Prostate gland (tissue), 2 donors: ENCODE measurements at regions not wholly inside any gene's neighbourhood (a gene's known extent, or its start where the extent isn't known, plus 50 kb on each side); places are given as distances from the start of the nearest gene placed in this dataset.

ENCODE experiments used
- POLR2A ChIP-seq: fragments of 450-650 bp; IDR thresholded peaks from one replicate; pipeline ENCODE4 v1.6.1; 2016; ENCODE audit warnings: antibody characterized with exemption, mild to moderate bottlenecking
- TF ChIP-seq, protein P1 (sequence below), 4 experiments: fragments of 200-600 bp in 2 of 4; fragments of 450-650 bp in 2 of 4; sonication (generic) in 2 of 4; IDR thresholded peaks; 1 replicate in 3 of 4; 2 replicates in 1 of 4; pipeline ENCODE4 v1.5.1; 2016 to 2019; ENCODE audit warnings: antibody characterized with exemption in 4 of 4, mild to moderate bottlenecking in 2 of 4, moderate library complexity in 2 of 4

DNA sequence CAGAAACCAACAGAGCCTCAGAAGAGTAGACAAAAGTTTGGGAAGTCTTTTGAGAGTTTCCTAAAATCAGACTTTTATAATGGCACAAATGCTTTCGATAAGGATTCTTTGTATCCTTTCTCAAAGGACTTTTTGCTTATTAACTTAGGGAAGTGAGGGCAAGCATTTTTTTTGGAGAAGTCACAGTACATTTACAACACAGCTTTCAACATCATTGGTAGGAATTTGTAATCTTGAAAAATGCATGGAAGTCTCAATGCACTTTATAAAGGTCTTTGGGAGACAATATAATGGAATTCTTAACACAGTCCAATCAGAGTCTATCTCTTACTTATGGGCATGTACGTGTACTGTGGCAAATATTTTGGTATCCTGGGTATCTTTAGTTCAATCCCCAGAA lies 325.8 kb upstream of the NR5A2 start:
- TF ChIP-seq POLR2A: no peak
- TF ChIP-seq, protein P1, sequence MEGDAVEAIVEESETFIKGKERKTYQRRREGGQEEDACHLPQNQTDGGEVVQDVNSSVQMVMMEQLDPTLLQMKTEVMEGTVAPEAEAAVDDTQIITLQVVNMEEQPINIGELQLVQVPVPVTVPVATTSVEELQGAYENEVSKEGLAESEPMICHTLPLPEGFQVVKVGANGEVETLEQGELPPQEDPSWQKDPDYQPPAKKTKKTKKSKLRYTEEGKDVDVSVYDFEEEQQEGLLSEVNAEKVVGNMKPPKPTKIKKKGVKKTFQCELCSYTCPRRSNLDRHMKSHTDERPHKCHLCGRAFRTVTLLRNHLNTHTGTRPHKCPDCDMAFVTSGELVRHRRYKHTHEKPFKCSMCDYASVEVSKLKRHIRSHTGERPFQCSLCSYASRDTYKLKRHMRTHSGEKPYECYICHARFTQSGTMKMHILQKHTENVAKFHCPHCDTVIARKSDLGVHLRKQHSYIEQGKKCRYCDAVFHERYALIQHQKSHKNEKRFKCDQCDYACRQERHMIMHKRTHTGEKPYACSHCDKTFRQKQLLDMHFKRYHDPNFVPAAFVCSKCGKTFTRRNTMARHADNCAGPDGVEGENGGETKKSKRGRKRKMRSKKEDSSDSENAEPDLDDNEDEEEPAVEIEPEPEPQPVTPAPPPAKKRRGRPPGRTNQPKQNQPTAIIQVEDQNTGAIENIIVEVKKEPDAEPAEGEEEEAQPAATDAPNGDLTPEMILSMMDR (IDR thresholded peaks at IDR 0.05): no peak
